IMR-90 (cell line): ENCODE measurements at regions not wholly inside any gene's neighbourhood (a gene's known extent, or its start where the extent isn't known, plus 50 kb on each side); places are given as distances from the start of the nearest gene placed in this dataset.

ENCODE experiments used
- ATAC-seq: fragments of 200-7000 bp; cut with Tn5 transposase; 2 replicates; pipeline ENCODE4 v1.9.1; 2020; ENCODE audit warnings: low read depth, mild to moderate bottlenecking, moderate library complexity
- BruUV-seq: library from RNA; stranded (reverse); fragments of 400-500 nt; replicated peaks from 2 replicates; lab custom pipeline; 2021; lab: Mats Ljungman, UMichigan
- CTCF ChIA-PET: fragments of 300-600 bp; formaldehyde crosslinking; extraction: SDS; loops from one replicate; lab custom pipeline; 2021; ENCODE audit warnings: antibody characterized with exemption; lab: Yijun Ruan, JAX
- POLR2A ChIA-PET: fragments of 300-600 bp; sonication (Branson Sonifier 250); formaldehyde crosslinking; loops from one replicate; lab custom pipeline; 2022; ENCODE audit warnings: antibody characterized with exemption; ENCODE audit not compliant: unreplicated experiment; lab: Charles Lee
- DNase-seq: peaks from one replicate; pipeline ENCODE4 v3.0.0; 2013
- H2AFZ ChIP-seq: replicated peaks from 2 replicates; pipeline ENCODE3; 2013; ENCODE audit warnings: low read length, mild to moderate bottlenecking; ENCODE audit not compliant: poor library complexity
- H2AK5ac ChIP-seq: 2 replicates; pipeline ENCODE4 v1.6.1; 2013; ENCODE audit warnings: low read depth, low read length, inconsistent platforms
- H2AK9ac ChIP-seq: replicated peaks from 2 replicates; pipeline ENCODE3; 2013; ENCODE audit warnings: mild to moderate bottlenecking, low read depth, low read length, moderate library complexity; ENCODE audit not compliant: poor library complexity
- H2BK120ac ChIP-seq: 2 replicates; pipeline ENCODE4 v1.6.1; 2013; ENCODE audit warnings: low read depth, low read length, inconsistent platforms
- H2BK15ac ChIP-seq: 3 replicates; pipeline ENCODE4 v1.6.1; 2013; ENCODE audit warnings: low read depth, low read length, inconsistent platforms
- H2BK20ac ChIP-seq: 2 replicates; pipeline ENCODE4 v1.6.1; 2013; ENCODE audit warnings: low read depth, mild to moderate bottlenecking, inconsistent platforms, low read length, moderate library complexity
- H2BK5ac ChIP-seq: 2 replicates; pipeline ENCODE4 v1.6.1; 2013; ENCODE audit warnings: mild to moderate bottlenecking, low read depth, low read length, inconsistent platforms; ENCODE audit not compliant: poor library complexity, severe bottlenecking
- H3K14ac ChIP-seq: replicated peaks from 2 replicates; pipeline ENCODE4 v1.6.1; 2013; ENCODE audit warnings: low read depth, low read length, inconsistent platforms
- H3K18ac ChIP-seq: 2 replicates; pipeline ENCODE4 v1.6.1; 2013; ENCODE audit warnings: low read depth, low read length, control low read depth
- H3K23ac ChIP-seq: 2 replicates; pipeline ENCODE4 v1.6.1; 2013; ENCODE audit warnings: low read depth, low read length, inconsistent platforms
- H3K27ac ChIP-seq: 2 replicates; pipeline ENCODE4 v1.5.1; 2013; ENCODE audit warnings: mild to moderate bottlenecking, control low read depth, low read length; ENCODE audit not compliant: insufficient read depth
- H3K27me3 ChIP-seq: 2 replicates; pipeline ENCODE4 v1.6.1; 2013; ENCODE audit warnings: low read length; ENCODE audit not compliant: control insufficient read depth, insufficient read depth
- H3K36me3 ChIP-seq: 2 replicates; pipeline ENCODE4 v1.6.1; 2013; ENCODE audit warnings: low read length, mixed read lengths; ENCODE audit not compliant: control insufficient read depth, insufficient read depth
- H3K4ac ChIP-seq: 2 replicates; pipeline ENCODE4 v1.6.1; 2013; ENCODE audit warnings: low read depth, low read length, inconsistent platforms
- H3K4me1 ChIP-seq: 2 replicates; pipeline ENCODE4 v1.6.1; 2013; ENCODE audit warnings: low read length, mixed read lengths; ENCODE audit not compliant: control insufficient read depth, insufficient read depth
- H3K4me2 ChIP-seq: 2 replicates; pipeline ENCODE4 v1.6.1; 2013; ENCODE audit warnings: low read depth, mild to moderate bottlenecking, control low read depth, low read length, moderate library complexity
- H3K4me3 ChIP-seq: 2 replicates; pipeline ENCODE4 v1.5.1; 2013; ENCODE audit warnings: low read depth, mild to moderate bottlenecking, control low read depth, low read length, moderate library complexity; ENCODE audit not compliant: insufficient read depth
- H3K56ac ChIP-seq: 2 replicates; pipeline ENCODE4 v1.6.1; 2013; ENCODE audit warnings: low read length, inconsistent platforms; ENCODE audit not compliant: insufficient read depth; ENCODE audit errors: extremely low read depth
- H3K79me1 ChIP-seq, 2 experiments: 2 replicates each; pipeline ENCODE4 v1.6.1; 2013; ENCODE audit warnings: low read length in 2 of 2, inconsistent platforms in 1 of 2, low read depth in 1 of 2
- H3K9ac ChIP-seq: 2 replicates; pipeline ENCODE4 v1.6.1; 2013; ENCODE audit warnings: low read depth, low read length, control low read depth
- H3K9me1 ChIP-seq: 2 replicates; pipeline ENCODE4 v1.6.1; 2013; ENCODE audit warnings: low read length, inconsistent platforms; ENCODE audit not compliant: insufficient read depth
- H3K9me3 ChIP-seq: 2 replicates; pipeline ENCODE4 v1.6.1; 2013; ENCODE audit warnings: low read length; ENCODE audit not compliant: control insufficient read depth, insufficient read depth
- H4K20me1 ChIP-seq: 2 replicates; pipeline ENCODE4 v1.6.1; 2013; ENCODE audit warnings: low read length, inconsistent platforms; ENCODE audit not compliant: insufficient read depth
- H4K5ac ChIP-seq: 2 replicates; pipeline ENCODE4 v1.6.1; 2013; ENCODE audit warnings: mild to moderate bottlenecking, low read depth, low read length, control low read depth
- H4K8ac ChIP-seq, 2 experiments: 2 replicates each; pipeline ENCODE4 v1.6.1; 2013; ENCODE audit warnings: low read depth in 2 of 2, low read length in 2 of 2, control low read depth in 1 of 2, inconsistent platforms in 1 of 2
- H4K91ac ChIP-seq: 2 replicates; pipeline ENCODE4 v1.6.1; 2013; ENCODE audit warnings: low read depth, low read length, inconsistent platforms; ENCODE audit not compliant: insufficient read depth
- BHLHE40 ChIP-seq: fragments of 150-350 bp; IDR thresholded peaks from 2 replicates; pipeline ENCODE4 v1.6.1; 2016; ENCODE audit warnings: mild to moderate bottlenecking, low read depth, low read length
- CEBPB ChIP-seq: IDR thresholded peaks from 2 replicates; pipeline ENCODE4 v1.6.1; 2012; ENCODE audit warnings: low read depth, low read length, improper control_type of control experiment
- CHD1 ChIP-seq: IDR thresholded peaks from 2 replicates; pipeline ENCODE4 v1.6.1; 2012; ENCODE audit warnings: low read depth, low read length, improper control_type of control experiment
- FOS ChIP-seq: fragments of 150-350 bp; IDR thresholded peaks from 2 replicates; pipeline ENCODE4 v1.6.1; 2016; ENCODE audit warnings: low read depth, low read length
- MAFK ChIP-seq: IDR thresholded peaks from 2 replicates; pipeline ENCODE4 v1.6.1; 2012; ENCODE audit warnings: low read depth, low read length, improper control_type of control experiment
- MAZ ChIP-seq: IDR thresholded peaks from 2 replicates; pipeline ENCODE4 v1.6.1; 2012; ENCODE audit warnings: low read depth, mild to moderate bottlenecking, low read length, improper control_type of control experiment, moderate library complexity, borderline replicate concordance
- MXI1 ChIP-seq: IDR thresholded peaks from 2 replicates; pipeline ENCODE4 v1.6.1; 2012; ENCODE audit warnings: low read depth, mild to moderate bottlenecking, low read length, moderate library complexity, borderline replicate concordance
- NFE2L2 ChIP-seq: fragments of 150-350 bp; IDR thresholded peaks from 2 replicates; pipeline ENCODE4 v1.6.1; 2016; ENCODE audit warnings: low read depth, mild to moderate bottlenecking, low read length
- POLR2A ChIP-seq: IDR thresholded peaks from 2 replicates; pipeline ENCODE4 v1.6.1; 2012; ENCODE audit warnings: mild to moderate bottlenecking, low read depth, low read length
- RAD21 ChIP-seq: IDR thresholded peaks from 2 replicates; pipeline ENCODE4 v1.6.1; 2012; ENCODE audit warnings: low read length, improper control_type of control experiment
- RCOR1 ChIP-seq: IDR thresholded peaks from 2 replicates; pipeline ENCODE4 v1.6.1; 2012; ENCODE audit warnings: mild to moderate bottlenecking, low read length, improper control_type of control experiment; ENCODE audit not compliant: insufficient replicate concordance
- RFX5 ChIP-seq: IDR thresholded peaks from 2 replicates; pipeline ENCODE4 v1.8.0; 2012; ENCODE audit warnings: low read depth, mild to moderate bottlenecking, low read length, moderate library complexity
- SMC3 ChIP-seq: fragments of 150-350 bp; IDR thresholded peaks from 2 replicates; pipeline ENCODE4 v1.6.1; 2016; ENCODE audit warnings: low read depth, mild to moderate bottlenecking, antibody characterized with exemption, low read length, moderate library complexity
- WGBS, 2 experiments: methylation state at CpG; one replicate each; pipeline versions ENCODE4 v1.1.5 to v1.1.7; 2013; ENCODE audit warnings: missing lambda C conversion rate in 2 of 2; ENCODE audit not compliant: insufficient read length in 1 of 2; ENCODE audit errors: extremely low coverage in 2 of 2; 5-methylcytosine and 5-hydroxymethylcytosine counted together
- dilution Hi-C: fragments of 300-500 bp; cut with HindIII; formaldehyde crosslinking; loops from one replicate; pipeline ENCODE4 v1.14.3; 2018; ENCODE audit warnings: low sequenced_read_pairs; ENCODE audit not compliant: unreplicated experiment
- in situ Hi-C: fragments of 300-500 bp; cut with MboI; formaldehyde crosslinking; loops from 3 replicates; pipeline ENCODE4 v1.14.3; 2019; ENCODE audit warnings: low sequenced_read_pairs, inconsistent platforms, mixed read lengths
- intact Hi-C: fragments of 100-400 bp; cut with micrococcal nuclease; formaldehyde crosslinking; loops from 2 replicates; pipeline ENCODE4 v1.10.0; 2022
- TF ChIP-seq, protein P1 (sequence below): conservative IDR thresholded peaks from 2 replicates; pipeline ENCODE4 v1.5.1; 2012; ENCODE audit warnings: mild to moderate bottlenecking, low read depth, low read length, improper control_type of control experiment
- TF ChIP-seq, protein P2 (sequence below): fragments of 150-350 bp; IDR thresholded peaks from 2 replicates; pipeline ENCODE4 v1.6.1; 2017; ENCODE audit warnings: mild to moderate bottlenecking, antibody characterized with exemption, low read length, low read depth
- TF ChIP-seq, protein P3 (sequence below): fragments of 150-350 bp; IDR thresholded peaks from 2 replicates; pipeline ENCODE4 v1.6.1; 2016; ENCODE audit warnings: low read depth, mild to moderate bottlenecking, low read length, moderate library complexity, borderline replicate concordance

DNA sequence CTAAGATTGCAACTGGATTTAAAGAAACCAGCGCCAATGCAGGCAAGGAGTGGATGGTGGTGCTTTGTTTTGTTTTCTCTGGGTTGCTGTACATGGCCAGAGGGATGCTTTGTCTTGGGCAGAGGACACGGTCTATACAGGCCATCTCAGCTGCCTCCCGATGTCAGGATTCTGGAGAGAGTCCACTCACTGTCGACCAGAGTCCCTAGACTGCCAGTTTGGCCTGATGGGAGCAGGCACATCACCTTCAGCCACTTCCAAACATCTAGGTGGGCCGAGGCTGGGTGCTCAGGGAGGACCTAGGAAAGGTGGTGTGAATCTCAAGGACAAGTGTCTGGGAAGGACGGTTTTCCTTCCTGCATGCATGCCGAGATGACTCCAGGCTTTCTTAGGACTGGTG lies 152.1 kb downstream of the BUB3 start:
- Histone ChIP-seq H3K4me2 (no peak overlapping the region), H3K9me3 (peaks cover 9% of the 10 kb centered on the region; the same call in 1 of the 2 replicates), H2AK9ac (no peak overlapping the region), H3K4me3 (no peak overlapping the region), H2BK15ac (no peak overlapping the region), H3K79me1 (no peaks in the 10 kb centered on the region), H2AFZ (no peak overlapping the region), H3K4me1 (no peaks in the 10 kb centered on the region), H4K20me1 (no peaks in the 10 kb centered on the region), H3K9me1 (no peaks in the 10 kb centered on the region), H3K18ac (no peak overlapping the region), H3K27me3 (no peaks in the 10 kb centered on the region), H3K4ac (no peak overlapping the region), H4K91ac (no peak overlapping the region), H3K23ac (no peak overlapping the region), H2BK5ac (no peak overlapping the region), H2AK5ac (no peak overlapping the region), H3K56ac (no peak overlapping the region), H2BK20ac (no peak overlapping the region), H3K14ac (no peak overlapping the region), H3K9ac (no peak overlapping the region), H3K36me3 (no peaks in the 10 kb centered on the region), H2BK120ac (no peak overlapping the region), H4K8ac (no peak overlapping the region), H4K5ac (no peak overlapping the region), H3K27ac (no peak overlapping the region)
- in situ Hi-C loops: no loop called here
- dilution Hi-C loops: no loop called here
- ATAC-seq (no peak), DNase-seq (no peak)
- 60% methylated on average over 1 of the region's 7 CpGs; no CpG with 5 or more reads in 1 of the 2 experiments for WGBS, 2 experiments
- CTCF ChIA-PET: no interaction called here
- POLR2A ChIA-PET: no interaction called here
- no TSS peak for BruUV-seq
- TF ChIP-seq BHLHE40: no peak
- TF ChIP-seq RFX5: no peak
- TF ChIP-seq CEBPB: no peak
- no peak for TF ChIP-seq MAZ
- TF ChIP-seq, protein P1, sequence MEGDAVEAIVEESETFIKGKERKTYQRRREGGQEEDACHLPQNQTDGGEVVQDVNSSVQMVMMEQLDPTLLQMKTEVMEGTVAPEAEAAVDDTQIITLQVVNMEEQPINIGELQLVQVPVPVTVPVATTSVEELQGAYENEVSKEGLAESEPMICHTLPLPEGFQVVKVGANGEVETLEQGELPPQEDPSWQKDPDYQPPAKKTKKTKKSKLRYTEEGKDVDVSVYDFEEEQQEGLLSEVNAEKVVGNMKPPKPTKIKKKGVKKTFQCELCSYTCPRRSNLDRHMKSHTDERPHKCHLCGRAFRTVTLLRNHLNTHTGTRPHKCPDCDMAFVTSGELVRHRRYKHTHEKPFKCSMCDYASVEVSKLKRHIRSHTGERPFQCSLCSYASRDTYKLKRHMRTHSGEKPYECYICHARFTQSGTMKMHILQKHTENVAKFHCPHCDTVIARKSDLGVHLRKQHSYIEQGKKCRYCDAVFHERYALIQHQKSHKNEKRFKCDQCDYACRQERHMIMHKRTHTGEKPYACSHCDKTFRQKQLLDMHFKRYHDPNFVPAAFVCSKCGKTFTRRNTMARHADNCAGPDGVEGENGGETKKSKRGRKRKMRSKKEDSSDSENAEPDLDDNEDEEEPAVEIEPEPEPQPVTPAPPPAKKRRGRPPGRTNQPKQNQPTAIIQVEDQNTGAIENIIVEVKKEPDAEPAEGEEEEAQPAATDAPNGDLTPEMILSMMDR: no peak
- TF ChIP-seq SMC3: no peak
- TF ChIP-seq, protein P2, sequence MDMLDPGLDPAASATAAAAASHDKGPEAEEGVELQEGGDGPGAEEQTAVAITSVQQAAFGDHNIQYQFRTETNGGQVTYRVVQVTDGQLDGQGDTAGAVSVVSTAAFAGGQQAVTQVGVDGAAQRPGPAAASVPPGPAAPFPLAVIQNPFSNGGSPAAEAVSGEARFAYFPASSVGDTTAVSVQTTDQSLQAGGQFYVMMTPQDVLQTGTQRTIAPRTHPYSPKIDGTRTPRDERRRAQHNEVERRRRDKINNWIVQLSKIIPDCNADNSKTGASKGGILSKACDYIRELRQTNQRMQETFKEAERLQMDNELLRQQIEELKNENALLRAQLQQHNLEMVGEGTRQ: no peak
- TF ChIP-seq RAD21: no peak
- no peak for TF ChIP-seq POLR2A
- TF ChIP-seq MXI1: no peak
- TF ChIP-seq, protein P3, sequence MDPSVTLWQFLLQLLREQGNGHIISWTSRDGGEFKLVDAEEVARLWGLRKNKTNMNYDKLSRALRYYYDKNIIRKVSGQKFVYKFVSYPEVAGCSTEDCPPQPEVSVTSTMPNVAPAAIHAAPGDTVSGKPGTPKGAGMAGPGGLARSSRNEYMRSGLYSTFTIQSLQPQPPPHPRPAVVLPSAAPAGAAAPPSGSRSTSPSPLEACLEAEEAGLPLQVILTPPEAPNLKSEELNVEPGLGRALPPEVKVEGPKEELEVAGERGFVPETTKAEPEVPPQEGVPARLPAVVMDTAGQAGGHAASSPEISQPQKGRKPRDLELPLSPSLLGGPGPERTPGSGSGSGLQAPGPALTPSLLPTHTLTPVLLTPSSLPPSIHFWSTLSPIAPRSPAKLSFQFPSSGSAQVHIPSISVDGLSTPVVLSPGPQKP: no peak
- no peak for TF ChIP-seq MAFK
- no peak for TF ChIP-seq RCOR1
- no peak for TF ChIP-seq CHD1
- no peak for TF ChIP-seq FOS
- no peak for TF ChIP-seq NFE2L2
- intact Hi-C loops: no loop called here
